HepG2 (cell line): ENCODE measurements at regions not wholly inside any gene's neighbourhood (a gene's known extent, or its start where the extent isn't known, plus 50 kb on each side); places are given as distances from the start of the nearest gene placed in this dataset.

Experiments
- ATAC-seq: fragments of 200-7000 bp; cut with Tn5 transposase; 3 replicates; pipeline ENCODE4 v1.9.1; 2020; ENCODE audit warnings: mild to moderate bottlenecking, moderate library complexity
- BruUV-seq: library from RNA; stranded (reverse); fragments of 400-500 nt; replicated peaks from 2 replicates; lab custom pipeline; 2021; lab: Mats Ljungman, UMichigan
- CTCF ChIA-PET: fragments of 300-600 bp; formaldehyde crosslinking; extraction: SDS; loops from one replicate; lab custom pipeline; 2021; ENCODE audit warnings: low total read pairs, inconsistent platforms, low intra/inter-chr PET ratio; lab: Yijun Ruan, JAX
- POLR2A ChIA-PET: fragments of 350-600 bp; sonication (Branson Sonifier 250); formaldehyde crosslinking; loops from one replicate; lab custom pipeline; 2020; ENCODE audit warnings: antibody characterized with exemption, inconsistent platforms; lab: Yijun Ruan, JAX
- DNase-seq: peaks from one replicate; pipeline ENCODE4 v3.0.0-alpha.2; 2015; ENCODE audit warnings: low spot score
- FAIRE-seq: peaks from 3 replicates; lab custom pipeline; 2011; peaks lifted over from hg19 to GRCh38; lab: Jason Lieb, UNC
- H2AFZ ChIP-seq: one replicate; pipeline ENCODE4 v1.6.1; 2011; ENCODE audit warnings: low read length, inconsistent platforms
- H3K27ac ChIP-seq: fragments of 300-600 bp; 3 replicates; pipeline ENCODE4 v1.8.0; 2011; ENCODE audit warnings: mixed run types, mild to moderate bottlenecking, mixed read lengths, low read length, inconsistent platforms; ENCODE audit not compliant: insufficient read depth; ENCODE audit errors: extremely low read length
- H3K27me3 ChIP-seq, 2 experiments: fragments of 200-600 bp in 1 of 2; 2 replicates in 1 of 2; 3 replicates in 1 of 2; pipeline versions ENCODE4 v1.6.0 to v1.8.0; 2011; ENCODE audit warnings: low read length in 2 of 2, mild to moderate bottlenecking in 2 of 2, moderate library complexity in 2 of 2, inconsistent platforms in 1 of 2; ENCODE audit not compliant: insufficient read depth in 2 of 2, control insufficient read depth in 1 of 2
- H3K36me3 ChIP-seq, 2 experiments: fragments of 200-600 bp in 1 of 2; replicated peaks in 1 of 2; 2 replicates in 1 of 2; 3 replicates in 1 of 2; pipeline versions ENCODE4 v1.5.1 to v1.8.0; 2011; ENCODE audit warnings: low read length in 2 of 2, inconsistent platforms in 1 of 2; ENCODE audit not compliant: insufficient read depth in 2 of 2, control insufficient read depth in 1 of 2
- H3K4me1 ChIP-seq: 2 replicates; pipeline ENCODE4 v1.5.1; 2012; ENCODE audit warnings: low read length, inconsistent platforms; ENCODE audit not compliant: insufficient read depth
- H3K4me2 ChIP-seq: 2 replicates; pipeline ENCODE4 v1.6.0; 2011; ENCODE audit warnings: low read depth, low read length, inconsistent platforms
- H3K4me3 ChIP-seq, 3 experiments: fragments of 200-600 bp in 1 of 3; sonication (generic), shearing (Covaris generic) in 1 of 3; replicated peaks in 1 of 3; 2 replicates each; pipeline ENCODE4 v1.5.1; 2011 to 2016; ENCODE audit warnings: low read length in 3 of 3, inconsistent platforms in 2 of 3, low read depth in 2 of 3, mild to moderate bottlenecking in 2 of 3, control low read depth in 1 of 3, mixed read lengths in 1 of 3; ENCODE audit not compliant: insufficient read depth in 1 of 3
- H3K79me2 ChIP-seq: one replicate; pipeline ENCODE4 v1.6.1; 2011; ENCODE audit warnings: low read length, inconsistent platforms; ENCODE audit not compliant: insufficient read depth
- H3K9ac ChIP-seq: 2 replicates; pipeline ENCODE4 v1.6.0; 2011; ENCODE audit warnings: mild to moderate bottlenecking, low read depth, low read length, inconsistent platforms; ENCODE audit not compliant: insufficient read depth
- H3K9me3 ChIP-seq: 2 replicates; pipeline ENCODE4 v1.5.1; 2012; ENCODE audit warnings: mild to moderate bottlenecking, low read length
- H4K20me1 ChIP-seq: 2 replicates; pipeline ENCODE4 v1.6.0; 2011; ENCODE audit warnings: inconsistent platforms, mild to moderate bottlenecking, low read length, moderate library complexity; ENCODE audit not compliant: insufficient read depth
- ATAD3A ChIP-seq: sonication (generic); formaldehyde crosslinking; IDR thresholded peaks from 2 replicates; pipeline ENCODE4 v1.4.0; 2020; ENCODE audit warnings: missing genetic modification reagents
- HOXA3 ChIP-seq: sonication (generic); formaldehyde crosslinking; IDR thresholded peaks from 2 replicates; pipeline ENCODE4 v1.5.0; 2020; ENCODE audit warnings: missing genetic modification reagents
- MAZ ChIP-seq, 2 experiments: sonication (generic) in 1 of 2; formaldehyde crosslinking in 1 of 2; IDR thresholded peaks; 2 replicates each; pipeline versions ENCODE4 v1.5.0 to v1.6.1; 2012 to 2020; ENCODE audit warnings: low read depth in 2 of 2, mild to moderate bottlenecking in 2 of 2, borderline replicate concordance in 1 of 2, improper control_type of control experiment in 1 of 2, low read length in 1 of 2, missing genetic modification reagents in 1 of 2, moderate library complexity in 1 of 2
- MEF2D ChIP-seq: sonication (generic); formaldehyde crosslinking; IDR thresholded peaks from 2 replicates; pipeline ENCODE4 v1.5.1; 2020; ENCODE audit warnings: mild to moderate bottlenecking, missing genetic modification reagents
- PLSCR1 ChIP-seq: sonication (generic); formaldehyde crosslinking; IDR thresholded peaks from 2 replicates; pipeline ENCODE4 v1.5.0; 2020; ENCODE audit warnings: missing genetic modification reagents, mild to moderate bottlenecking, borderline replicate concordance
- RBM39 ChIP-seq: fragments of 200-400 bp; formaldehyde crosslinking; IDR thresholded peaks from one replicate; pipeline ENCODE4 v1.6.1; 2018; ENCODE audit warnings: antibody characterized with exemption, mild to moderate bottlenecking, low read depth, low read length; ENCODE audit not compliant: poor library complexity, severe bottlenecking
- THAP11 ChIP-seq: IDR thresholded peaks from 2 replicates; pipeline ENCODE4 v1.6.1; 2016; ENCODE audit warnings: missing biosample characterization, missing genetic modification reagents
- TOPORS ChIP-seq: sonication (generic); formaldehyde crosslinking; IDR thresholded peaks from 2 replicates; pipeline ENCODE4 v1.8.0; 2023; ENCODE audit warnings: mild to moderate bottlenecking, missing genetic modification reagents
- ZFP62 ChIP-seq: sonication (generic); formaldehyde crosslinking; IDR thresholded peaks from 2 replicates; pipeline ENCODE4 v1.4.0; 2020; ENCODE audit warnings: missing genetic modification reagents
- ZNF331 ChIP-seq: sonication (generic); formaldehyde crosslinking; IDR thresholded peaks from 2 replicates; pipeline ENCODE4 v1.4.0; 2020; ENCODE audit warnings: missing genetic modification reagents
- ZNF407 ChIP-seq: sonication (generic); formaldehyde crosslinking; IDR thresholded peaks from one replicate; pipeline ENCODE4 v1.5.1; 2020; ENCODE audit warnings: mild to moderate bottlenecking, missing genetic modification reagents; ENCODE audit errors: not compliant biosample characterization
- ZNF44 ChIP-seq: sonication (generic); formaldehyde crosslinking; IDR thresholded peaks from 2 replicates; pipeline ENCODE4 v1.5.1; 2020; ENCODE audit warnings: mild to moderate bottlenecking, missing genetic modification reagents
- ZNF557 ChIP-seq: sonication (generic); formaldehyde crosslinking; IDR thresholded peaks from 2 replicates; pipeline ENCODE4 v1.4.0; 2020; ENCODE audit warnings: missing genetic modification reagents
- ZNF577 ChIP-seq: sonication (generic); formaldehyde crosslinking; IDR thresholded peaks from 2 replicates; pipeline ENCODE4 v1.4.0; 2020; ENCODE audit warnings: mild to moderate bottlenecking, low read depth, missing genetic modification reagents, borderline replicate concordance
- ZNF607 ChIP-seq: sonication (generic); formaldehyde crosslinking; IDR thresholded peaks from 2 replicates; pipeline ENCODE4 v1.5.1; 2020; ENCODE audit warnings: missing genetic modification reagents, mild to moderate bottlenecking, borderline replicate concordance
- ZNF776 ChIP-seq: sonication (generic); formaldehyde crosslinking; IDR thresholded peaks from 2 replicates; pipeline ENCODE4 v1.4.0; 2020; ENCODE audit warnings: mild to moderate bottlenecking, missing genetic modification reagents
- ZNF883 ChIP-seq: sonication (generic); formaldehyde crosslinking; IDR thresholded peaks from 2 replicates; pipeline ENCODE4 v1.5.1; 2020; ENCODE audit warnings: mild to moderate bottlenecking, missing genetic modification reagents; ENCODE audit errors: not compliant biosample characterization
- WGBS: methylation state at CpG from one replicate; pipeline ENCODE4 v1.1.6; 2017; ENCODE audit warnings: low lambda C conversion rate; 5-methylcytosine and 5-hydroxymethylcytosine counted together
- in situ Hi-C: cut with HindIII; loops from 2 replicates; pipeline ENCODE4 v1.10.0; 2017; ENCODE audit warnings: low pct_unique_long_range_greater_than_20kb; ENCODE audit not compliant: extremely low pct_ligation_motif_present
- intact Hi-C: fragments of 100-400 bp; cut with micrococcal nuclease; formaldehyde crosslinking; loops from one replicate; pipeline ENCODE4 v1.10.0; 2022; ENCODE audit not compliant: unreplicated experiment

- no peak for TF ChIP-seq ZNF577 (CRISPR knock-in tag)
- TF ChIP-seq HOXA3 (CRISPR knock-in tag), result no peak
- TF ChIP-seq THAP11, result no peak
- no peak for TF ChIP-seq RBM39
- no peak for TF ChIP-seq TOPORS
- TF ChIP-seq ATAD3A (CRISPR knock-in tag), result no peak
Measured at GRCh38 chr15:72935521-72935920, 116.7 kb upstream of the NEO1 start (continued).

- Histone ChIP-seq H3K27ac (no peak overlapping the region), H2AFZ (no peak overlapping the region), H4K20me1 (no peaks in the 10 kb centered on the region), H3K4me1 (no peaks in the 10 kb centered on the region), H3K4me2 (no peak overlapping the region), H3K4me3 (no peak overlapping the region), H3K9ac (no peak overlapping the region), H3K9me3 (no peaks in the 10 kb centered on the region), H3K79me2 (no peaks in the 10 kb centered on the region), H3K27me3 (peaks cover 0 to 2% of the 10 kb centered on the region in 2 experiments; a peak in 1 of 5 replicates), H3K36me3 (no peaks in the 10 kb centered on the region)
- POLR2A ChIA-PET, result no interaction called here
- no TSS peak for BruUV-seq
- intact Hi-C loops, result no loop called here
- CTCF ChIA-PET, result no interaction called here
- WGBS, result 69% methylated on average over 4 of the region's 4 CpGs
- FAIRE-seq, result no peak
- DNase-seq, result no peak
- in situ Hi-C loops, result no loop called here
- ATAC-seq, result no peak
- TF ChIP-seq PLSCR1 (CRISPR knock-in tag), result no peak
- TF ChIP-seq ZNF331 (CRISPR knock-in tag), result no peak
- no peak for TF ChIP-seq ZFP62 (CRISPR knock-in tag)
- no peak for TF ChIP-seq ZNF407 (CRISPR knock-in tag)
- no peak for TF ChIP-seq MEF2D (CRISPR knock-in tag)
- no peak for TF ChIP-seq MAZ (IDR thresholded peaks at IDR 0.05; ENCODE audit: borderline replicate concordance, low read depth, low read length)
- TF ChIP-seq MAZ (CRISPR knock-in tag; IDR thresholded peaks at IDR 0.05; ENCODE audit: low read depth), result no peak
- TF ChIP-seq ZNF607 (CRISPR knock-in tag), result no peak
- TF ChIP-seq ZNF883 (CRISPR knock-in tag), result no peak
- no peak for TF ChIP-seq ZNF44
- TF ChIP-seq ZNF776 (CRISPR knock-in tag), result no peak
- no peak for TF ChIP-seq ZNF557 (CRISPR knock-in tag)
Measured at GRCh38 chr15:72934921-72935320, 117.3 kb upstream of the NEO1 start.
